Right lobe of liver (tissue), 4 donors: ENCODE measurements at regions not wholly inside any gene's neighbourhood (a gene's known extent, or its start where the extent isn't known, plus 50 kb on each side); places are given as distances from the start of the nearest gene placed in this dataset.

Experiments
- POLR2A ChIP-seq: fragments of 450-650 bp; IDR thresholded peaks from one replicate; pipeline ENCODE4 v1.6.1; 2017; ENCODE audit warnings: antibody characterized with exemption, mild to moderate bottlenecking
- TF ChIP-seq, protein P1 (sequence below), 4 donors: fragments of 200-600 bp in 3 of 4; fragments of 450-650 bp in 1 of 4; IDR thresholded peaks; one replicate each; pipeline versions ENCODE4 v1.5.1 to v1.8.0; 2016 to 2022; ENCODE audit warnings: antibody characterized with exemption in 4 of 4, mild to moderate bottlenecking in 2 of 4
- donor health status: DM: no; HTN: no; CAD: no.
- donor health status: DM: no; HTN: no; CAD: no.
- donor health status: DM: no; HTN: yes; CAD: no.

DNA sequence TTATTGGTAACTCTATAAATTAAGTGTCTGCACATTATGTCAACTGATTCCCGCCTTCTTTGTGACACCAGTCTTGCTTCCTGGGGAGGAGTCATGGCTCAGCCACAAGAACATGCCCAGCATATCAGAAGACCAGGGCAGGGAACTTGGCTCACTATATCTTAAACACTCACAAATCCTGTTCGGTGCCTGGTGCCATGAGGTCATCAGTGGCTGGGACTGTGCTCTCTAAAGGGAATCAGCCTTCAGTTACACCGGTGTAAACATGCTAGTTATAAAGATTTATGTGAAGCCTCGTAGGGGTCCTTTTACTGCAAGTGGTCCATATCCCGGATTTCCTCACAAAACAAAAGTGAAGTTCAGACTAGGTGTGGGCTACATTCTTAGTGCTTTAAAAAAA is 73.1 kb upstream of the ZNF521 start:
- TF ChIP-seq, protein P1, sequence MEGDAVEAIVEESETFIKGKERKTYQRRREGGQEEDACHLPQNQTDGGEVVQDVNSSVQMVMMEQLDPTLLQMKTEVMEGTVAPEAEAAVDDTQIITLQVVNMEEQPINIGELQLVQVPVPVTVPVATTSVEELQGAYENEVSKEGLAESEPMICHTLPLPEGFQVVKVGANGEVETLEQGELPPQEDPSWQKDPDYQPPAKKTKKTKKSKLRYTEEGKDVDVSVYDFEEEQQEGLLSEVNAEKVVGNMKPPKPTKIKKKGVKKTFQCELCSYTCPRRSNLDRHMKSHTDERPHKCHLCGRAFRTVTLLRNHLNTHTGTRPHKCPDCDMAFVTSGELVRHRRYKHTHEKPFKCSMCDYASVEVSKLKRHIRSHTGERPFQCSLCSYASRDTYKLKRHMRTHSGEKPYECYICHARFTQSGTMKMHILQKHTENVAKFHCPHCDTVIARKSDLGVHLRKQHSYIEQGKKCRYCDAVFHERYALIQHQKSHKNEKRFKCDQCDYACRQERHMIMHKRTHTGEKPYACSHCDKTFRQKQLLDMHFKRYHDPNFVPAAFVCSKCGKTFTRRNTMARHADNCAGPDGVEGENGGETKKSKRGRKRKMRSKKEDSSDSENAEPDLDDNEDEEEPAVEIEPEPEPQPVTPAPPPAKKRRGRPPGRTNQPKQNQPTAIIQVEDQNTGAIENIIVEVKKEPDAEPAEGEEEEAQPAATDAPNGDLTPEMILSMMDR (IDR thresholded peaks at IDR 0.05) = no peak
- no peak for TF ChIP-seq POLR2A
